ENCODE measurements at regions not wholly inside any gene's neighbourhood (a gene's known extent, or its start where the extent isn't known, plus 50 kb on each side); places are given as distances from the start of the nearest gene placed in this dataset.

DNA sequence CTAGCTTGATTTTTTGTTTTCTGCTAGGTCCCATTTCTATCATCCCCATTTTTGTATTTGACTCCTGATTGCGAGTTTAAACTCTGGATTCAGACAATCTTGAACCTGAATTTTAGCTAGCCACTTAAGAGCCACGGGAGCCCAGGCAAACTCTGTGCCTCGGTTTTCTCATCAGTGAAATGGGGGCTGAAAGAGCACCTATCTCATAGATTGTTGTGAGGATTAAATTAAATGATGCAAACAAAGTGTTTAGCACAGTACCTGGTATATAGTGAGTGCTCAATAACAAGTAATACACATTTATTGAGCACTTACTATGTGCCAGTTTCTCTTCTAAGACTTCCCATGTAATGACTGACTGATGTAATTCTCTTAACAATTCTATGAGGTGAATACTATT, 158.1 kb upstream of the POU3F1 start:
- no peaks in the 10 kb centered on the region for H4K20me1 ChIP-seq (replicated peaks; ENCODE audit: insufficient read depth)
- no peak overlapping the region for H3K27ac ChIP-seq (ENCODE audit: low read depth)
- no peaks in the 10 kb centered on the region for H3K4me1 ChIP-seq (ENCODE audit: insufficient read depth)
- TF ChIP-seq, protein P1, sequence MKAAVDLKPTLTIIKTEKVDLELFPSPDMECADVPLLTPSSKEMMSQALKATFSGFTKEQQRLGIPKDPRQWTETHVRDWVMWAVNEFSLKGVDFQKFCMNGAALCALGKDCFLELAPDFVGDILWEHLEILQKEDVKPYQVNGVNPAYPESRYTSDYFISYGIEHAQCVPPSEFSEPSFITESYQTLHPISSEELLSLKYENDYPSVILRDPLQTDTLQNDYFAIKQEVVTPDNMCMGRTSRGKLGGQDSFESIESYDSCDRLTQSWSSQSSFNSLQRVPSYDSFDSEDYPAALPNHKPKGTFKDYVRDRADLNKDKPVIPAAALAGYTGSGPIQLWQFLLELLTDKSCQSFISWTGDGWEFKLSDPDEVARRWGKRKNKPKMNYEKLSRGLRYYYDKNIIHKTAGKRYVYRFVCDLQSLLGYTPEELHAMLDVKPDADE (IDR thresholded peaks at IDR 0.05): no peak
- TF ChIP-seq CREB1 (CRISPR knock-in tag; IDR thresholded peaks at IDR 0.05; ENCODE audit: low read depth) (no peak), ZNF114 (CRISPR knock-in tag; IDR thresholded peaks at IDR 0.05) (no peak), STAT1 (IDR thresholded peaks at IDR 0.05; ENCODE audit: unreplicated experiment) (no peak), ZNF331 (CRISPR knock-in tag; IDR thresholded peaks at IDR 0.05; ENCODE audit: low read depth) (no peak), JUNB (IDR thresholded peaks at IDR 0.05; ENCODE audit: unreplicated experiment) (no peak), EZH2phosphoT487 (IDR thresholded peaks at IDR 0.05; ENCODE audit: unreplicated experiment) (no peak), EZH2 (IDR thresholded peaks at IDR 0.05; ENCODE audit: low read depth, unreplicated experiment) (no peak), POLR2AphosphoS5 (IDR thresholded peaks at IDR 0.05; ENCODE audit: low read depth) (no peak)
- TF ChIP-seq, protein P2, sequence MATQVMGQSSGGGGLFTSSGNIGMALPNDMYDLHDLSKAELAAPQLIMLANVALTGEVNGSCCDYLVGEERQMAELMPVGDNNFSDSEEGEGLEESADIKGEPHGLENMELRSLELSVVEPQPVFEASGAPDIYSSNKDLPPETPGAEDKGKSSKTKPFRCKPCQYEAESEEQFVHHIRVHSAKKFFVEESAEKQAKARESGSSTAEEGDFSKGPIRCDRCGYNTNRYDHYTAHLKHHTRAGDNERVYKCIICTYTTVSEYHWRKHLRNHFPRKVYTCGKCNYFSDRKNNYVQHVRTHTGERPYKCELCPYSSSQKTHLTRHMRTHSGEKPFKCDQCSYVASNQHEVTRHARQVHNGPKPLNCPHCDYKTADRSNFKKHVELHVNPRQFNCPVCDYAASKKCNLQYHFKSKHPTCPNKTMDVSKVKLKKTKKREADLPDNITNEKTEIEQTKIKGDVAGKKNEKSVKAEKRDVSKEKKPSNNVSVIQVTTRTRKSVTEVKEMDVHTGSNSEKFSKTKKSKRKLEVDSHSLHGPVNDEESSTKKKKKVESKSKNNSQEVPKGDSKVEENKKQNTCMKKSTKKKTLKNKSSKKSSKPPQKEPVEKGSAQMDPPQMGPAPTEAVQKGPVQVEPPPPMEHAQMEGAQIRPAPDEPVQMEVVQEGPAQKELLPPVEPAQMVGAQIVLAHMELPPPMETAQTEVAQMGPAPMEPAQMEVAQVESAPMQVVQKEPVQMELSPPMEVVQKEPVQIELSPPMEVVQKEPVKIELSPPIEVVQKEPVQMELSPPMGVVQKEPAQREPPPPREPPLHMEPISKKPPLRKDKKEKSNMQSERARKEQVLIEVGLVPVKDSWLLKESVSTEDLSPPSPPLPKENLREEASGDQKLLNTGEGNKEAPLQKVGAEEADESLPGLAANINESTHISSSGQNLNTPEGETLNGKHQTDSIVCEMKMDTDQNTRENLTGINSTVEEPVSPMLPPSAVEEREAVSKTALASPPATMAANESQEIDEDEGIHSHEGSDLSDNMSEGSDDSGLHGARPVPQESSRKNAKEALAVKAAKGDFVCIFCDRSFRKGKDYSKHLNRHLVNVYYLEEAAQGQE (IDR thresholded peaks at IDR 0.05; ENCODE audit: unreplicated experiment): no peak
- TF ChIP-seq, protein P3, sequence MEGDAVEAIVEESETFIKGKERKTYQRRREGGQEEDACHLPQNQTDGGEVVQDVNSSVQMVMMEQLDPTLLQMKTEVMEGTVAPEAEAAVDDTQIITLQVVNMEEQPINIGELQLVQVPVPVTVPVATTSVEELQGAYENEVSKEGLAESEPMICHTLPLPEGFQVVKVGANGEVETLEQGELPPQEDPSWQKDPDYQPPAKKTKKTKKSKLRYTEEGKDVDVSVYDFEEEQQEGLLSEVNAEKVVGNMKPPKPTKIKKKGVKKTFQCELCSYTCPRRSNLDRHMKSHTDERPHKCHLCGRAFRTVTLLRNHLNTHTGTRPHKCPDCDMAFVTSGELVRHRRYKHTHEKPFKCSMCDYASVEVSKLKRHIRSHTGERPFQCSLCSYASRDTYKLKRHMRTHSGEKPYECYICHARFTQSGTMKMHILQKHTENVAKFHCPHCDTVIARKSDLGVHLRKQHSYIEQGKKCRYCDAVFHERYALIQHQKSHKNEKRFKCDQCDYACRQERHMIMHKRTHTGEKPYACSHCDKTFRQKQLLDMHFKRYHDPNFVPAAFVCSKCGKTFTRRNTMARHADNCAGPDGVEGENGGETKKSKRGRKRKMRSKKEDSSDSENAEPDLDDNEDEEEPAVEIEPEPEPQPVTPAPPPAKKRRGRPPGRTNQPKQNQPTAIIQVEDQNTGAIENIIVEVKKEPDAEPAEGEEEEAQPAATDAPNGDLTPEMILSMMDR (conservative IDR thresholded peaks at IDR 0.05; ENCODE audit: low read depth in 2 of 2): no peak
- TF ChIP-seq, protein P4, sequence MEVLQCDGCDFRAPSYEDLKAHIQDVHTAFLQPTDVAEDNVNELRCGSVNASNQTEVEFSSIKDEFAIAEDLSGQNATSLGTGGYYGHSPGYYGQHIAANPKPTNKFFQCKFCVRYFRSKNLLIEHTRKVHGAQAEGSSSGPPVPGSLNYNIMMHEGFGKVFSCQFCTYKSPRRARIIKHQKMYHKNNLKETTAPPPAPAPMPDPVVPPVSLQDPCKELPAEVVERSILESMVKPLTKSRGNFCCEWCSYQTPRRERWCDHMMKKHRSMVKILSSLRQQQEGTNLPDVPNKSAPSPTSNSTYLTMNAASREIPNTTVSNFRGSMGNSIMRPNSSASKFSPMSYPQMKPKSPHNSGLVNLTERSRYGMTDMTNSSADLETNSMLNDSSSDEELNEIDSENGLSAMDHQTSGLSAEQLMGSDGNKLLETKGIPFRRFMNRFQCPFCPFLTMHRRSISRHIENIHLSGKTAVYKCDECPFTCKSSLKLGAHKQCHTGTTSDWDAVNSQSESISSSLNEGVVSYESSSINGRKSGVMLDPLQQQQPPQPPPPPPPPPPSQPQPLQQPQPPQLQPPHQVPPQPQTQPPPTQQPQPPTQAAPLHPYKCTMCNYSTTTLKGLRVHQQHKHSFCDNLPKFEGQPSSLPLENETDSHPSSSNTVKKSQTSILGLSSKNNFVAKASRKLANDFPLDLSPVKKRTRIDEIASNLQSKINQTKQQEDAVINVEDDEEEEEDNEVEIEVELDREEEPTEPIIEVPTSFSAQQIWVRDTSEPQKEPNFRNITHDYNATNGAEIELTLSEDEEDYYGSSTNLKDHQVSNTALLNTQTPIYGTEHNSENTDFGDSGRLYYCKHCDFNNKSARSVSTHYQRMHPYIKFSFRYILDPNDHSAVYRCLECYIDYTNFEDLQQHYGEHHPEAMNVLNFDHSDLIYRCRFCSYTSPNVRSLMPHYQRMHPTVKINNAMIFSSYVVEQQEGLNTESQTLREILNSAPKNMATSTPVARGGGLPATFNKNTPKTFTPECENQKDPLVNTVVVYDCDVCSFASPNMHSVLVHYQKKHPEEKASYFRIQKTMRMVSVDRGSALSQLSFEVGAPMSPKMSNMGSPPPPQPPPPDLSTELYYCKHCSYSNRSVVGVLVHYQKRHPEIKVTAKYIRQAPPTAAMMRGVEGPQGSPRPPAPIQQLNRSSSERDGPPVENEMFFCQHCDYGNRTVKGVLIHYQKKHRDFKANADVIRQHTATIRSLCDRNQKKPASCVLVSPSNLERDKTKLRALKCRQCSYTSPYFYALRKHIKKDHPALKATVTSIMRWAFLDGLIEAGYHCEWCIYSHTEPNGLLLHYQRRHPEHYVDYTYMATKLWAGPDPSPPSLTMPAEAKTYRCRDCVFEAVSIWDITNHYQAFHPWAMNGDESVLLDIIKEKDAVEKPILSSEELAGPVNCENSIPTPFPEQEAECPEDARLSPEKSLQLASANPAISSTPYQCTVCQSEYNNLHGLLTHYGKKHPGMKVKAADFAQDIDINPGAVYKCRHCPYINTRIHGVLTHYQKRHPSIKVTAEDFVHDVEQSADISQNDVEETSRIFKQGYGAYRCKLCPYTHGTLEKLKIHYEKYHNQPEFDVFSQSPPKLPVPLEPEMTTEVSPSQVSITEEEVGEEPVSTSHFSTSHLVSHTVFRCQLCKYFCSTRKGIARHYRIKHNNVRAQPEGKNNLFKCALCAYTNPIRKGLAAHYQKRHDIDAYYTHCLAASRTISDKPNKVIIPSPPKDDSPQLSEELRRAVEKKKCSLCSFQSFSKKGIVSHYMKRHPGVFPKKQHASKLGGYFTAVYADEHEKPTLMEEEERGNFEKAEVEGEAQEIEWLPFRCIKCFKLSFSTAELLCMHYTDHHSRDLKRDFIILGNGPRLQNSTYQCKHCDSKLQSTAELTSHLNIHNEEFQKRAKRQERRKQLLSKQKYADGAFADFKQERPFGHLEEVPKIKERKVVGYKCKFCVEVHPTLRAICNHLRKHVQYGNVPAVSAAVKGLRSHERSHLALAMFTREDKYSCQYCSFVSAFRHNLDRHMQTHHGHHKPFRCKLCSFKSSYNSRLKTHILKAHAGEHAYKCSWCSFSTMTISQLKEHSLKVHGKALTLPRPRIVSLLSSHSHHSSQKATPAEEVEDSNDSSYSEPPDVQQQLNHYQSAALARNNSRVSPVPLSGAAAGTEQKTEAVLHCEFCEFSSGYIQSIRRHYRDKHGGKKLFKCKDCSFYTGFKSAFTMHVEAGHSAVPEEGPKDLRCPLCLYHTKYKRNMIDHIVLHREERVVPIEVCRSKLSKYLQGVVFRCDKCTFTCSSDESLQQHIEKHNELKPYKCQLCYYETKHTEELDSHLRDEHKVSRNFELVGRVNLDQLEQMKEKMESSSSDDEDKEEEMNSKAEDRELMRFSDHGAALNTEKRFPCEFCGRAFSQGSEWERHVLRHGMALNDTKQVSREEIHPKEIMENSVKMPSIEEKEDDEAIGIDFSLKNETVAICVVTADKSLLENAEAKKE (CRISPR knock-in tag; IDR thresholded peaks at IDR 0.05): no peak
- no peak overlapping the region for H2AFZ ChIP-seq
- DNase-seq (ENCODE audit: low spot score) (no peak), ATAC-seq (no peak)
- H3K4me2 ChIP-seq: no peak overlapping the region
- H3K36me3 ChIP-seq (ENCODE audit: insufficient read depth): no peaks in the 10 kb centered on the region; the same call in 1 of the 2 replicates
- Mint-ChIP-seq H3K27me3 (ENCODE audit: insufficient read depth, low read depth, poor library complexity) (no peaks in the 10 kb centered on the region), H3K36me3 (ENCODE audit: low read depth) (peaks cover 4% of the 10 kb centered on the region; the same call in 2 of the 3 replicates), H3K9me3 (peaks cover 10% of the 10 kb centered on the region), H3K4me3 (no peak overlapping the region), H3K27ac (no peak overlapping the region), H3K4me1 (peaks cover 5% of the 10 kb centered on the region)
- H3K79me2 ChIP-seq (replicated peaks; ENCODE audit: insufficient read depth): no peaks in the 10 kb centered on the region
- no peaks in the 10 kb centered on the region for H3F3A ChIP-seq (replicated peaks; ENCODE audit: low read depth)
- no peaks in the 10 kb centered on the region for H3K27me3 ChIP-seq (ENCODE audit: insufficient read depth)
- H3K9me2 ChIP-seq (ENCODE audit: insufficient read depth): peaks cover 10% of the 10 kb centered on the region; the same call in 1 of the 2 replicates
- H3K4me3 ChIP-seq: no peak overlapping the region

Data from GM23338 (cell line).